MM.1S (cell line): ENCODE measurements at regions not wholly inside any gene's neighbourhood (a gene's known extent, or its start where the extent isn't known, plus 50 kb on each side); places are given as distances from the start of the nearest gene placed in this dataset.

Source experiments
- DNase-seq: peaks from one replicate; pipeline ENCODE4 v3.0.0-alpha.2; 2015
- H2AFZ ChIP-seq: fragments of 300-600 bp; sonication (generic); 2 replicates; pipeline ENCODE4 v1.6.0; 2016; ENCODE audit warnings: antibody characterized with exemption, low read length
- H3F3A ChIP-seq: fragments of 300-600 bp; sonication (generic); 2 replicates; pipeline ENCODE4 v1.6.1; 2016; ENCODE audit warnings: mild to moderate bottlenecking, antibody characterized with exemption, low read length, moderate library complexity, mixed read lengths; ENCODE audit not compliant: insufficient read depth
- H3K27ac ChIP-seq: fragments of 300-600 bp; sonication (generic); 2 replicates; pipeline ENCODE4 v1.5.1; 2016; ENCODE audit warnings: mild to moderate bottlenecking, low read length
- H3K27me3 ChIP-seq: fragments of 300-600 bp; sonication (generic); replicated peaks from 2 replicates; pipeline ENCODE4 v1.6.0; 2016; ENCODE audit warnings: low read length; ENCODE audit not compliant: insufficient read depth
- H3K36me3 ChIP-seq: fragments of 300-600 bp; sonication (generic); replicated peaks from 2 replicates; pipeline ENCODE4 v1.6.1; 2016; ENCODE audit warnings: mild to moderate bottlenecking, low read length, mixed read lengths; ENCODE audit not compliant: insufficient read depth
- H3K4me1 ChIP-seq: fragments of 300-600 bp; sonication (generic); 2 replicates; pipeline ENCODE4 v1.6.1; 2016; ENCODE audit warnings: low read length, mixed read lengths
- H3K4me2 ChIP-seq: fragments of 300-600 bp; sonication (generic); 2 replicates; pipeline ENCODE4 v1.6.0; 2016; ENCODE audit warnings: low read depth, low read length
- H3K4me3 ChIP-seq: fragments of 300-600 bp; sonication (generic); 2 replicates; pipeline ENCODE4 v1.5.1; 2016; ENCODE audit warnings: low read length, mixed read lengths
- H3K79me2 ChIP-seq: fragments of 300-600 bp; sonication (generic); 2 replicates; pipeline ENCODE4 v1.6.1; 2016; ENCODE audit warnings: mixed run types, low read length, mixed read lengths
- H3K9ac ChIP-seq: fragments of 300-600 bp; sonication (generic); 2 replicates; pipeline ENCODE4 v1.6.1; 2016; ENCODE audit warnings: low read length, mixed read lengths
- H3K9me2 ChIP-seq: fragments of 300-600 bp; sonication (generic); replicated peaks from 2 replicates; pipeline ENCODE4 v1.6.1; 2016; ENCODE audit warnings: mild to moderate bottlenecking, low read length, mixed read lengths; ENCODE audit not compliant: insufficient read depth
- H3K9me3 ChIP-seq: fragments of 300-600 bp; sonication (generic); replicated peaks from 2 replicates; pipeline ENCODE4 v1.6.1; 2016; ENCODE audit warnings: mild to moderate bottlenecking, low read length, mixed read lengths; ENCODE audit not compliant: insufficient read depth
- H4K20me1 ChIP-seq: fragments of 300-600 bp; sonication (generic); 2 replicates; pipeline ENCODE4 v1.6.1; 2016; ENCODE audit warnings: mild to moderate bottlenecking, low read length, moderate library complexity, mixed read lengths; ENCODE audit not compliant: insufficient read depth
- CTCF ChIP-seq: fragments of 300-600 bp; sonication (generic); IDR thresholded peaks from 2 replicates; pipeline ENCODE4 v1.5.1; 2016; ENCODE audit warnings: antibody characterized with exemption, low read length, mixed read lengths
- EZH2 ChIP-seq: fragments of 300-600 bp; sonication (generic); optimal IDR thresholded peaks from 2 replicates; pipeline ENCODE3; 2017; ENCODE audit warnings: low read depth, mild to moderate bottlenecking, antibody characterized with exemption, low read length, mixed read lengths
- EZH2phosphoT487 ChIP-seq: fragments of 300-600 bp; sonication (generic); IDR thresholded peaks from 2 replicates; pipeline ENCODE4 v1.6.1; 2018; ENCODE audit warnings: antibody characterized with exemption, low read length

- no peak for DNase-seq
- no peaks in the 10 kb centered on the region for H3K36me3 ChIP-seq
- no peaks in the 10 kb centered on the region for H3K27me3 ChIP-seq
- H3K9me3 ChIP-seq = no peaks in the 10 kb centered on the region
- H3F3A ChIP-seq = no peaks in the 10 kb centered on the region
- H3K79me2 ChIP-seq = no peaks in the 10 kb centered on the region
- H4K20me1 ChIP-seq = no peaks in the 10 kb centered on the region
- H3K9ac ChIP-seq = no peak overlapping the region
- H3K27ac ChIP-seq = no peak overlapping the region
- no peak overlapping the region for H2AFZ ChIP-seq
- TF ChIP-seq EZH2 (no peak), EZH2phosphoT487 (no peak), CTCF (no peak)
- H3K9me2 ChIP-seq = no peaks in the 10 kb centered on the region
- H3K4me2 ChIP-seq = no peak overlapping the region
- H3K4me1 ChIP-seq = no peaks in the 10 kb centered on the region
- no peak overlapping the region for H3K4me3 ChIP-seq
These were observed 84.7 kb upstream of the MEDAG start for GRCh38 chr13:30821421-30821820.

GRCh38 chr13:30824651-30825050 lies 81.4 kb upstream of the MEDAG start:
- no peaks in the 10 kb centered on the region for H3K79me2 ChIP-seq
- TF ChIP-seq EZH2phosphoT487 (no peak), EZH2 (no peak), CTCF (no peak)
- no peak overlapping the region for H3K4me3 ChIP-seq
- H3K4me1 ChIP-seq = no peaks in the 10 kb centered on the region
- H4K20me1 ChIP-seq = no peaks in the 10 kb centered on the region
- H3K27me3 ChIP-seq = no peaks in the 10 kb centered on the region
- no peaks in the 10 kb centered on the region for H3K36me3 ChIP-seq
- no peak overlapping the region for H3K4me2 ChIP-seq
- no peaks in the 10 kb centered on the region for H3F3A ChIP-seq
- no peaks in the 10 kb centered on the region for H3K9me2 ChIP-seq
- H3K9me3 ChIP-seq = no peaks in the 10 kb centered on the region
- H3K9ac ChIP-seq = no peak overlapping the region
- no peak overlapping the region for H3K27ac ChIP-seq
- no peak for DNase-seq
- H2AFZ ChIP-seq = no peak overlapping the region

GRCh38 chr13:30826911-30827577 lies 79.0 kb upstream of the MEDAG start:
- no peaks in the 10 kb centered on the region for H3K4me1 ChIP-seq
- H3K4me3 ChIP-seq = no peak overlapping the region
- no peaks in the 10 kb centered on the region for H3K9me2 ChIP-seq
- no peak overlapping the region for H3K9ac ChIP-seq
- no peaks in the 10 kb centered on the region for H3F3A ChIP-seq
- H3K4me2 ChIP-seq = no peak overlapping the region
- H3K36me3 ChIP-seq = no peaks in the 10 kb centered on the region
- no peaks in the 10 kb centered on the region for H3K79me2 ChIP-seq
- no peak overlapping the region for H3K27ac ChIP-seq
- DNase-seq = no peak
- no peaks in the 10 kb centered on the region for H4K20me1 ChIP-seq
- no peak for TF ChIP-seq EZH2
- no peak for TF ChIP-seq EZH2phosphoT487
- TF ChIP-seq CTCF = no peak
- H2AFZ ChIP-seq = no peak overlapping the region
- no peaks in the 10 kb centered on the region for H3K27me3 ChIP-seq
- H3K9me3 ChIP-seq = no peaks in the 10 kb centered on the region
